GM12874 (cell line): ENCODE measurements at regions not wholly inside any gene's neighbourhood (a gene's known extent, or its start where the extent isn't known, plus 50 kb on each side); places are given as distances from the start of the nearest gene placed in this dataset.

Source experiments
- CTCF ChIP-seq: IDR thresholded peaks from 2 replicates; pipeline ENCODE4 v1.5.1; 2011; ENCODE audit warnings: low read depth, mild to moderate bottlenecking, control low read depth, low read length, moderate library complexity; ENCODE audit not compliant: insufficient read depth

GRCh38 chr2:34349527-34349926 lies 750.4 kb upstream of the FAM98A start:
- no peak for TF ChIP-seq CTCF

DNA sequence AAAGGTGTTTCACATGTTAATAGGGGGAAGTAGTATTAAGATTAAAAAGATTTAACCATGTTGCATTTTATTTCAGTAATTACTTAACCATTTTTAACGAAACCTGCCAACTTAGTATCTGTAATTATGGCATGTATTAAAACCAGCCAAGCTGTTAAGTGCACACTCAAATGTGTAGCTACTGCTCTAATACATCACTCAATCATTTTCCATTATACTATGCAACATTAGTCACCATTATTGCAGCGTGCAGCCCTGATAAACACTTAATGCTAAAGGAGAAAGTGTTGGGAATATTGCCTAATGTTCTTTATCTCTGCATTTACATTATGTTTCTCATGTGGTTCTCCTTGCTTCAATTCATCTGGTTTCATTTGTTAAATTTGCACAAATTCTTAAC lies 745.9 kb upstream of the FAM98A start:
- TF ChIP-seq CTCF = no peak

DNA sequence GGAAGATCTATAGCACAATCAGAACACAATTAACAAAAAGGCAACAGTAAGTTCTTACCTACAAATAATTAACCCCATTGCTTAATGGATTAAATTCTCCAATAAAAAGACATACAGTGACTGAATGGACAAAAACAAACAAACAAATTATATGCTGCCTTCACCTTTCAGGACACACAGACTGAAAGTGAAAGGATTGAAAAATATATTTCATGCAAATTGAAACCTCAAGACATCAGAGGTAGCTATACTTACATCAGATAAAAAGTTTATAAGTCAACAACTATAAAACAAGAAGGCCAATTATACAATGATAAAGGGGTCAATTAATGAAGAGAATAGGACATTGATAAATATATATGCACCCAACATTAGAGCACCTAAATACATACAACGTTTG lies 741.2 kb upstream of the FAM98A start:
- TF ChIP-seq CTCF = no peak

GRCh38 chr2:34337735-34338134 lies 738.6 kb upstream of the FAM98A start:
- TF ChIP-seq CTCF = no peak

DNA sequence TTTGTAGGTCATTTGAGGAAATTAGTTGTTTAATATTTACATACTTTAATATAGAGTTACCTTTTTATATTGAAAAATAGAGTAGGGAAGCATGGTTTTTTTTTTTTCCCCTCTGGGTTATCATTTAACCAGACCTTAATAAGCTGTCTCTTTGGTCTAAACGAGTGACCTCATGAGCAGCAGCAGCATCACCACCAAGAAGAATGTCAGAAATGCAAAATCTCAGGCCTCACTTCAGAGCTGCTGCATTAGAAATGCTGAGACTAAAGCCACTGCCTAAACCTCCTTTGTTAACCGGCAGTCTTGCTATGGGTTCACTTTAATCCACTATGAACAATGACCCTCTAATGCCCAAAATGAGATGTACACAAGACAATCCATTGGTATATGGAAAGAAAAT lies 733.7 kb upstream of the FAM98A start:
- TF ChIP-seq CTCF = no peak

DNA sequence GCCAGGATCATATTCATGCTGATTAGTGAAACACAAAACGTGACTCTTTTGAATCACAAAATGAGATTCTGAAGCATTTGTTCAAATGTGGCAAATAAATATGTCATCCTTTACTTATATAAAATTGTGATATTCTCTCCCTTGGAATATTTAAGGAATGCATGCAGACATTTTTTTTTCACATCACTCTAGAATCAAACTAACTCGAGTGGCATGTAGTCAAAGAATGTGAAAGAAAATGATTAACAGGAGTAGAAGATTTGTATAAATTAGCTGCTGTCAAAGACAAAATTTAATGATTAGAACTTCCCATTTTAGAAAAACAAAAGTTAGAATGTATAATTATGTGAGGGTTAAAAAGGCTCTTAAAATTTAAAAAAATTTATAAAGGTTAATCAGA lies 721.0 kb upstream of the FAM98A start:
- TF ChIP-seq CTCF = no peak

DNA sequence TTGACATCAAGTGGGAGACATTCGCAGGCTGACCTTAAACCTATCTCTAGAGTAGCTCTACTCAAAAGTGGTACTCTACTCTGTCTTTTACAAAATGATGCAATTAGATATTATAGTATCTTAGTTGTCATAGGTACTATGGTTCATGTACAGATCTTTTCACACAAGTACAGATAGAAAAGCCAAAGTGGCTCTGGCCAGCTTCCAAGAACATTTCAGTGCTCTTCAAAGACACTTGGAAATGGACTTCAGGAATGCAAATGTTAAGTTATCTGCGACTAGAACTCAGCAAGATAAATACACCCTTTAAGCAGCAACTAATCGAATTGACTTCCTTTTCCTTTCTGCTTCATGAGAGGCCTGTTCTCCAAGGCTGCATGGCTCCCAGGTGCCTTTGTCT lies 718.7 kb upstream of the FAM98A start:
- no peak for TF ChIP-seq CTCF

DNA sequence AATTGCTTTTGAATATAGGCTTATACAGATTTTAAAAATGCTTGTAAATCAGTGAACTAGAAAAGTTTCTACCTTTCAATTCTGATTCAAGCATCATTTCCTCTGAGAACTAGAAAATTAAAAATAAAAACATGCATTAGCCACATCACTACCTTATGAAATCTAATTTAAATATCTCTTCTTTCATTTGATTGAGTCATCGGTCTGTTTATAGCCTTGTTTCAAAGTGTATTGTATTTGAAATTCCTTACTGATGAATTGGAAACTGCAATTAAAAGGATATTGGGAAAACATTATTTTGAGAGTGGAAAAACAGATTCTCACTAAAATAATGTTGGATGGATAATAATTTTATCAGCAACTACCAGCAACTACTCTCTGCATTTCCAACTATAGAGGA lies 717.7 kb upstream of the FAM98A start:
- TF ChIP-seq CTCF = no peak
